ENCODE measurements at regions not wholly inside any gene's neighbourhood (a gene's known extent, or its start where the extent isn't known, plus 50 kb on each side); places are given as distances from the start of the nearest gene placed in this dataset.
"Not testable (repeated sequence)": the region's sequence is repeated elsewhere in the genome, so short reads cannot be mapped to it uniquely, and the experiment has no call there.

GRCh38 chr15:47039225-47039624, 678.1 kb upstream of the SEMA6D start:
- DNase-seq (ENCODE audit: low read depth), result no peak

- no peak for DNase-seq (ENCODE audit: low read depth)
These were observed 676.0 kb upstream of the SEMA6D start for GRCh38 chr15:47041301-47041700.

GRCh38 chr15:47047981-47048380, 669.3 kb upstream of the SEMA6D start:
- DNase-seq (ENCODE audit: low read depth), result not testable (repeated sequence)

- DNase-seq (ENCODE audit: low read depth), result no peak
These were observed 650.9 kb upstream of the SEMA6D start for GRCh38 chr15:47066392-47066791.

- DNase-seq (ENCODE audit: low read depth), result not testable (repeated sequence)
These were observed 639.5 kb upstream of the SEMA6D start for GRCh38 chr15:47077846-47078245.

- no peak for DNase-seq (ENCODE audit: low read depth)
These were observed 621.5 kb upstream of the SEMA6D start for GRCh38 chr15:47095833-47096232.

GRCh38 chr15:47098526-47098925, 618.8 kb upstream of the SEMA6D start:
- DNase-seq (ENCODE audit: low read depth), result not testable (repeated sequence)

- not testable (repeated sequence) for DNase-seq (ENCODE audit: low read depth)
These were observed 617.5 kb upstream of the SEMA6D start for GRCh38 chr15:47099801-47100200.

GRCh38 chr15:47108800-47109199, 608.5 kb upstream of the SEMA6D start:
- not testable (repeated sequence) for DNase-seq (ENCODE audit: low read depth)

GRCh38 chr15:47116698-47117097, 600.6 kb upstream of the SEMA6D start:
- no peak for DNase-seq (ENCODE audit: low read depth)

- no peak for DNase-seq (ENCODE audit: low read depth)
These were observed 598.0 kb upstream of the SEMA6D start for GRCh38 chr15:47119349-47119748.

- no peak for DNase-seq (ENCODE audit: low read depth)
These were observed 592.7 kb upstream of the SEMA6D start for GRCh38 chr15:47124430-47125102.

GRCh38 chr15:47129033-47129432, 588.3 kb upstream of the SEMA6D start:
- DNase-seq (ENCODE audit: low read depth), result no peak

GRCh38 chr15:47131450-47131849, 585.9 kb upstream of the SEMA6D start:
- not testable (repeated sequence) for DNase-seq (ENCODE audit: low read depth)

GRCh38 chr15:47135267-47135666, 582.0 kb upstream of the SEMA6D start:
- DNase-seq (ENCODE audit: low read depth), result no peak

GRCh38 chr15:47136236-47136635, 581.1 kb upstream of the SEMA6D start:
- DNase-seq (ENCODE audit: low read depth), result no peak

GRCh38 chr15:47139965-47140364, 577.3 kb upstream of the SEMA6D start:
- no peak for DNase-seq (ENCODE audit: low read depth)

GRCh38 chr15:47157827-47158226, 559.5 kb upstream of the SEMA6D start:
- no peak for DNase-seq (ENCODE audit: low read depth)

GRCh38 chr15:47158573-47158972, 558.7 kb upstream of the SEMA6D start:
- no peak for DNase-seq (ENCODE audit: low read depth)

- no peak for DNase-seq (ENCODE audit: low read depth)
These were observed 540.1 kb upstream of the SEMA6D start for GRCh38 chr15:47177177-47177576.

- DNase-seq (ENCODE audit: low read depth), result no peak
These were observed 537.3 kb upstream of the SEMA6D start for GRCh38 chr15:47179988-47180387.

- no peak for DNase-seq (ENCODE audit: low read depth)
These were observed 534.5 kb upstream of the SEMA6D start for GRCh38 chr15:47182818-47183217.
